ENCODE measurements at regions not wholly inside any gene's neighbourhood (a gene's known extent, or its start where the extent isn't known, plus 50 kb on each side); places are given as distances from the start of the nearest gene placed in this dataset.

GRCh38 chr2:51153236-51153635 lies 121.3 kb upstream of the NRXN1 start:
- no peak for TF ChIP-seq ZNF48 (tag by site-specific recombination; IDR thresholded peaks at IDR 0.05)
- no peak for TF ChIP-seq CTCF (tag by site-specific recombination; IDR thresholded peaks at IDR 0.05)
- no peak for TF ChIP-seq ZNF19 (tag by site-specific recombination; IDR thresholded peaks at IDR 0.05; ENCODE audit: low read depth)
- TF ChIP-seq, protein P1, sequence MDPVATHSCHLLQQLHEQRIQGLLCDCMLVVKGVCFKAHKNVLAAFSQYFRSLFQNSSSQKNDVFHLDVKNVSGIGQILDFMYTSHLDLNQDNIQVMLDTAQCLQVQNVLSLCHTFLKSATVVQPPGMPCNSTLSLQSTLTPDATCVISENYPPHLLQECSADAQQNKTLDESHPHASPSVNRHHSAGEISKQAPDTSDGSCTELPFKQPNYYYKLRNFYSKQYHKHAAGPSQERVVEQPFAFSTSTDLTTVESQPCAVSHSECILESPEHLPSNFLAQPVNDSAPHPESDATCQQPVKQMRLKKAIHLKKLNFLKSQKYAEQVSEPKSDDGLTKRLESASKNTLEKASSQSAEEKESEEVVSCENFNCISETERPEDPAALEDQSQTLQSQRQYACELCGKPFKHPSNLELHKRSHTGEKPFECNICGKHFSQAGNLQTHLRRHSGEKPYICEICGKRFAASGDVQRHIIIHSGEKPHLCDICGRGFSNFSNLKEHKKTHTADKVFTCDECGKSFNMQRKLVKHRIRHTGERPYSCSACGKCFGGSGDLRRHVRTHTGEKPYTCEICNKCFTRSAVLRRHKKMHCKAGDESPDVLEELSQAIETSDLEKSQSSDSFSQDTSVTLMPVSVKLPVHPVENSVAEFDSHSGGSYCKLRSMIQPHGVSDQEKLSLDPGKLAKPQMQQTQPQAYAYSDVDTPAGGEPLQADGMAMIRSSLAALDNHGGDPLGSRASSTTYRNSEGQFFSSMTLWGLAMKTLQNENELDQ (tag by site-specific recombination; IDR thresholded peaks at IDR 0.05; ENCODE audit: low read depth) = no peak
- no peak for TF ChIP-seq ZNF558 (tag by site-specific recombination; IDR thresholded peaks at IDR 0.05)
- no peak for TF ChIP-seq ZNF704 (tag by site-specific recombination; IDR thresholded peaks at IDR 0.05)
- TF ChIP-seq ZNF423 (tag by site-specific recombination; IDR thresholded peaks at IDR 0.05) = no peak
- TF ChIP-seq REPIN1 (tag by site-specific recombination; IDR thresholded peaks at IDR 0.05; ENCODE audit: low read depth) = no peak
- no peak for TF ChIP-seq ZNF404 (tag by site-specific recombination; IDR thresholded peaks at IDR 0.05)
- TF ChIP-seq BCL11B (tag by site-specific recombination; IDR thresholded peaks at IDR 0.05; ENCODE audit: low read depth) = no peak
- TF ChIP-seq, protein P2, sequence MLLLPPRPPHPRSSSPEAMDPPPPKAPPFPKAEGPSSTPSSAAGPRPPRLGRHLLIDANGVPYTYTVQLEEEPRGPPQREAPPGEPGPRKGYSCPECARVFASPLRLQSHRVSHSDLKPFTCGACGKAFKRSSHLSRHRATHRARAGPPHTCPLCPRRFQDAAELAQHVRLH (tag by site-specific recombination; IDR thresholded peaks at IDR 0.05) = no peak
